ENCODE measurements at regions not wholly inside any gene's neighbourhood (a gene's known extent, or its start where the extent isn't known, plus 50 kb on each side); places are given as distances from the start of the nearest gene placed in this dataset.

- TF ChIP-seq CTCF (IDR thresholded peaks at IDR 0.05) (no peak), POLR2A (IDR thresholded peaks at IDR 0.05) (no peak)
Observed at GRCh38 chrX:150202641-150203247, 160.4 kb upstream of the MAMLD1 start.
